A673 (cell line): ENCODE measurements at regions not wholly inside any gene's neighbourhood (a gene's known extent, or its start where the extent isn't known, plus 50 kb on each side); places are given as distances from the start of the nearest gene placed in this dataset.

Experiments used
- EZH2 ChIP-seq: fragments of 200-600 bp; sonication (generic); IDR thresholded peaks from 2 replicates; pipeline ENCODE4 v1.6.1; 2017; ENCODE audit warnings: borderline replicate concordance, low read depth, mild to moderate bottlenecking, mixed read lengths, antibody characterized with exemption, low read length; ENCODE audit not compliant: poor library complexity, severe bottlenecking
- TF ChIP-seq, protein P1 (sequence below): fragments of 300-800, 200-600 bp; sonication (generic); conservative IDR thresholded peaks from 2 replicates; pipeline ENCODE4 v1.5.1; 2017; ENCODE audit warnings: low read depth, mild to moderate bottlenecking, antibody characterized with exemption, low read length, moderate library complexity, mixed read lengths

DNA sequence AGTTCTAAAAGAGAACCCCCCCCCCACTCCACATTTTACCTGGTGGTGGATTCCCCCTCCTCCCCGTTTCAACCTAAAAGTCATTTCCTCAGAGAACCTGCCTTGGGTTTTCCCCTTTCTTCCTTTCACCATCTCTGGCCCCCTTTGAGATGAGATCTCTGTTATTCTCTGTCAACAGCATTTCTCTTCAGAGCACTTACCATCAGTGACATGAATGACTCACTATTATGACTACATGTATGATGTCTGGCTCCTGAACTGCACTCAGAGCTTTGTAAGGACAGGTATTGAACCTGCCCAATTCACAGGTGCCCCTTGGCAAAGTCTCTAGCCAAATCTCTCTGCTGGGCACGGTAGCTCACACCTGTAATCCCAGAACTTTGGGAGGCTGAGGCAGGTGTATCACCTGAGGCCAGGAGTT, 61.4 kb upstream of the JARID2 start:
- TF ChIP-seq, protein P1, sequence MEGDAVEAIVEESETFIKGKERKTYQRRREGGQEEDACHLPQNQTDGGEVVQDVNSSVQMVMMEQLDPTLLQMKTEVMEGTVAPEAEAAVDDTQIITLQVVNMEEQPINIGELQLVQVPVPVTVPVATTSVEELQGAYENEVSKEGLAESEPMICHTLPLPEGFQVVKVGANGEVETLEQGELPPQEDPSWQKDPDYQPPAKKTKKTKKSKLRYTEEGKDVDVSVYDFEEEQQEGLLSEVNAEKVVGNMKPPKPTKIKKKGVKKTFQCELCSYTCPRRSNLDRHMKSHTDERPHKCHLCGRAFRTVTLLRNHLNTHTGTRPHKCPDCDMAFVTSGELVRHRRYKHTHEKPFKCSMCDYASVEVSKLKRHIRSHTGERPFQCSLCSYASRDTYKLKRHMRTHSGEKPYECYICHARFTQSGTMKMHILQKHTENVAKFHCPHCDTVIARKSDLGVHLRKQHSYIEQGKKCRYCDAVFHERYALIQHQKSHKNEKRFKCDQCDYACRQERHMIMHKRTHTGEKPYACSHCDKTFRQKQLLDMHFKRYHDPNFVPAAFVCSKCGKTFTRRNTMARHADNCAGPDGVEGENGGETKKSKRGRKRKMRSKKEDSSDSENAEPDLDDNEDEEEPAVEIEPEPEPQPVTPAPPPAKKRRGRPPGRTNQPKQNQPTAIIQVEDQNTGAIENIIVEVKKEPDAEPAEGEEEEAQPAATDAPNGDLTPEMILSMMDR, result no peak
- no peak for TF ChIP-seq EZH2
